ENCODE measurements at regions not wholly inside any gene's neighbourhood (a gene's known extent, or its start where the extent isn't known, plus 50 kb on each side); places are given as distances from the start of the nearest gene placed in this dataset.

GRCh38 chr2:236345081-236345714 lies 81.0 kb upstream of the ASB18 start:
- ChIA-PET POLR2A (ENCODE audit: low non-redundant PET) (no interaction called here), CTCF (interaction anchor here (0.5 to 0.9 kb wide), 3 partner anchors 233 to 741 kb away, joined by 3 to 4 read pairs (median 3); no protein-coding TSS in a partner anchor)
- TF ChIP-seq CTCF (conservative IDR thresholded peaks at IDR 0.05; ENCODE audit: low read depth): no peak
- no peak overlapping the region for H3K27ac ChIP-seq
- DNase-seq (ENCODE audit: low spot score): no peak

- no peak for TF ChIP-seq CTCF (conservative IDR thresholded peaks at IDR 0.05; ENCODE audit: low read depth)
- no peak for DNase-seq (ENCODE audit: low spot score)
- H3K27ac ChIP-seq: no peak overlapping the region
- POLR2A ChIA-PET (ENCODE audit: low non-redundant PET): no interaction called here
- CTCF ChIA-PET: no interaction called here
These were observed 82.2 kb upstream of the ASB18 start for GRCh38 chr2:236346366-236346765.

DNA sequence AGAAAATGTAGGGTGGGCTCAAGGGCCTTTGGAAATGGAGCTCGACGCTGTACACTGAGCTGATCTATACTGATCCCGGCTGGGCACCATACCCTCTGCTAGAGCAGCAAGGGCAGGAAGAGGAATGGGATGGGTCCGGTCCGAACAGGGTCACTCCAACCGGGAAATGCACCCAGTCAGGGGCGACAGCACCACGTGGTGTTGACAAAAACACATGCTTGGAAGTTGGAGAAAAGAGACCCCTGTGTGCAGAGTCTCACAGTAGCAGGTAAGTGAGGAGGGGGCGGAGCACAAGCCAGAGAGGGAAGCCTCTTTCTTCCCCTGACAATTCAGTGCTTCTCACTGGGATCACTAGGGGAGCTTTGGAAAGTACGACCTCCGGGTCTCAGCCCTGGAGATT lies 84.1 kb upstream of the ASB18 start:
- no peak for TF ChIP-seq CTCF (conservative IDR thresholded peaks at IDR 0.05; ENCODE audit: low read depth)
- no peak overlapping the region for H3K27ac ChIP-seq
- POLR2A ChIA-PET (ENCODE audit: low non-redundant PET): no interaction called here
- no peak for DNase-seq (ENCODE audit: low spot score)
- CTCF ChIA-PET: interaction anchor here (0.6 to 0.9 kb wide), 2 partner anchors 130 to 604 kb away, joined by 3 to 4 read pairs; no protein-coding TSS in a partner anchor

DNA sequence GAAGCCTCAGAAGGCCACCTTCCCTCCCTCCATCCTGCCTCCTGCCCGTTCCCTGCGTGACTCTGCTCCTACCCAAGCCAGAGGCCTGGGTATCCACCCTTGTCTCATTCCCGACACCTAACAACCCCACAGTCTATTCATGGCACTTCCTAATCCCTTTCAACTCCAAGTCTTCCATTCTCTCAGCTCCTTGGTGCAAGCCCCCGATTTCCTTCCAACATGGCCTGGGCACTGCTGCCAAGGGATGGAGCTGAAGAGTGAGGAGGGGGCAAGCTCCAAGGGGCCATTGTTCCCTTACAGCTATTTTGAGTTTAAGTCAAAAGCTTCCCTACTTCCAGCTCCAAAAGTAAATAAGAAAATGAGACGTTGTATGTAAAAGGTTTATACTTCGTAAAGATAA lies 84.8 kb upstream of the ASB18 start:
- CTCF ChIA-PET: interaction anchor here (0.7 kb wide), 1 partner anchor 705 kb away, joined by 4 read pairs; no protein-coding TSS in a partner anchor
- TF ChIP-seq CTCF (conservative IDR thresholded peaks at IDR 0.05; ENCODE audit: low read depth): no peak
- POLR2A ChIA-PET (ENCODE audit: low non-redundant PET): no interaction called here
- no peak overlapping the region for H3K27ac ChIP-seq
- no peak for DNase-seq (ENCODE audit: low spot score)

- H3K27ac ChIP-seq: no peak overlapping the region
- CTCF ChIA-PET: interaction anchor here (0.6 to 0.7 kb wide), 2 partner anchors 15 to 243 kb away, joined by 3 read pairs; no protein-coding TSS in a partner anchor
- no peak for TF ChIP-seq CTCF (conservative IDR thresholded peaks at IDR 0.05; ENCODE audit: low read depth)
- POLR2A ChIA-PET (ENCODE audit: low non-redundant PET): no interaction called here
- DNase-seq (ENCODE audit: low spot score): no peak
These were observed 86.2 kb upstream of the ASB18 start for GRCh38 chr2:236350426-236350825.

GRCh38 chr2:236351966-236352525 lies 87.8 kb upstream of the ASB18 start:
- no peak for DNase-seq (ENCODE audit: low spot score)
- no peak for TF ChIP-seq CTCF (conservative IDR thresholded peaks at IDR 0.05; ENCODE audit: low read depth)
- ChIA-PET CTCF (interaction anchor here (0.6 kb wide), 1 partner anchor 16 kb away, joined by 3 read pairs; no protein-coding TSS in a partner anchor), POLR2A (ENCODE audit: low non-redundant PET) (no interaction called here)
- H3K27ac ChIP-seq: no peak overlapping the region
